ENCODE measurements at regions not wholly inside any gene's neighbourhood (a gene's known extent, or its start where the extent isn't known, plus 50 kb on each side); places are given as distances from the start of the nearest gene placed in this dataset.
"Not testable (repeated sequence)": the region's sequence is repeated elsewhere in the genome, so short reads cannot be mapped to it uniquely, and the experiment has no call there.

DNA sequence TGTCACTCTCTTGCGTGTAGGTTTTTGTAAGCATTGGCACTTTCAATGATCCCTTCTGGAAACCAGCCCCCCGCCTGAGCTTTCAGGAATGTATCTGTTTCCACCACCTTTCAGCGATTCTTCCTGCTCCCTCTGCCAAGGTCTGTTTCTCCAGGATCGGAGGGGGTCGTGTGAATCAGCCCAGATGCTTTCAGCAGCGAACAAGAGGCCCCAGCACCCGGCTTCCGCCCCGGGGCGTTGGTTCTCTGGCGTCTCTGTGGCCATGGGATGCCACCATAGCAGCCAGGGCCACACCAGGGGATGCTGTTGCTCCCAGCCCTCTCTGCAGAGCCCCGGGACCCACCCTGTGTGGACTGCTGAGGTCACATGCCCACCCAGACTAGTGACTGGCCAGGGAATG is 4088.2 kb upstream of the TPTE start:
- TF ChIP-seq CTCF, POLR2AphosphoS5, POLR2A (IDR thresholded peaks at IDR 0.05): not testable (repeated sequence)
